IMR-90 (cell line): ENCODE measurements at regions not wholly inside any gene's neighbourhood (a gene's known extent, or its start where the extent isn't known, plus 50 kb on each side); places are given as distances from the start of the nearest gene placed in this dataset.

ENCODE experiments used
- CEBPB ChIP-seq: IDR thresholded peaks from 2 replicates; pipeline ENCODE4 v1.6.1; 2012; ENCODE audit warnings: low read depth, low read length, improper control_type of control experiment
- FOS ChIP-seq: fragments of 150-350 bp; IDR thresholded peaks from 2 replicates; pipeline ENCODE4 v1.6.1; 2016; ENCODE audit warnings: low read depth, low read length
- POLR2A ChIP-seq: IDR thresholded peaks from 2 replicates; pipeline ENCODE4 v1.6.1; 2012; ENCODE audit warnings: mild to moderate bottlenecking, low read depth, low read length
- RAD21 ChIP-seq: IDR thresholded peaks from 2 replicates; pipeline ENCODE4 v1.6.1; 2012; ENCODE audit warnings: low read length, improper control_type of control experiment
- RCOR1 ChIP-seq: IDR thresholded peaks from 2 replicates; pipeline ENCODE4 v1.6.1; 2012; ENCODE audit warnings: mild to moderate bottlenecking, low read length, improper control_type of control experiment; ENCODE audit not compliant: insufficient replicate concordance
- TF ChIP-seq, protein P1 (sequence below): conservative IDR thresholded peaks from 2 replicates; pipeline ENCODE4 v1.5.1; 2012; ENCODE audit warnings: mild to moderate bottlenecking, low read depth, low read length, improper control_type of control experiment

DNA sequence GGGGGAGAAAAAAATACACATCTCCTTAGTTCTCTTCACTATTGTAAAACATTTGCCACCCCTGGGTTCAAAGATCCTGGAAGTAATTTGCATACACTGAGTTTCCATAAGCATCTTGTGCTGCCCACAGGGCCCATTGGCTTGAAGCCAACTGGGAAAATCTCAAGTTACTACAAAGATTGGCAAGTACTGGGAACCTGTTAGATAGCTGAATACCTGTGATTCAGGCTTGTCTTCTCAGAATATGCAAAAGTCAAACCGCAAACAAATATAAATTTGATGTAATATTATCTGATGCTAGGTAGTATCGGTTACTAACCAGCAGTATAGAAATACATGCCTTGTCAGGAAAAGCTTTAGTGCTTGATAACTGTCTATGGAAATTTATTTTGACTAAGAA is 156.9 kb upstream of the FST start:
- TF ChIP-seq POLR2A = no peak
- TF ChIP-seq, protein P1, sequence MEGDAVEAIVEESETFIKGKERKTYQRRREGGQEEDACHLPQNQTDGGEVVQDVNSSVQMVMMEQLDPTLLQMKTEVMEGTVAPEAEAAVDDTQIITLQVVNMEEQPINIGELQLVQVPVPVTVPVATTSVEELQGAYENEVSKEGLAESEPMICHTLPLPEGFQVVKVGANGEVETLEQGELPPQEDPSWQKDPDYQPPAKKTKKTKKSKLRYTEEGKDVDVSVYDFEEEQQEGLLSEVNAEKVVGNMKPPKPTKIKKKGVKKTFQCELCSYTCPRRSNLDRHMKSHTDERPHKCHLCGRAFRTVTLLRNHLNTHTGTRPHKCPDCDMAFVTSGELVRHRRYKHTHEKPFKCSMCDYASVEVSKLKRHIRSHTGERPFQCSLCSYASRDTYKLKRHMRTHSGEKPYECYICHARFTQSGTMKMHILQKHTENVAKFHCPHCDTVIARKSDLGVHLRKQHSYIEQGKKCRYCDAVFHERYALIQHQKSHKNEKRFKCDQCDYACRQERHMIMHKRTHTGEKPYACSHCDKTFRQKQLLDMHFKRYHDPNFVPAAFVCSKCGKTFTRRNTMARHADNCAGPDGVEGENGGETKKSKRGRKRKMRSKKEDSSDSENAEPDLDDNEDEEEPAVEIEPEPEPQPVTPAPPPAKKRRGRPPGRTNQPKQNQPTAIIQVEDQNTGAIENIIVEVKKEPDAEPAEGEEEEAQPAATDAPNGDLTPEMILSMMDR = no peak
- TF ChIP-seq RCOR1 = no peak
- TF ChIP-seq RAD21 = no peak
- no peak for TF ChIP-seq FOS
- TF ChIP-seq CEBPB = no peak
